Right lobe of liver (tissue), 6 donors: ENCODE measurements at regions not wholly inside any gene's neighbourhood (a gene's known extent, or its start where the extent isn't known, plus 50 kb on each side); places are given as distances from the start of the nearest gene placed in this dataset.

ENCODE experiments used
- ATAC-seq, 4 donors: fragments of 200-7000 bp; cut with Tn5 transposase; one replicate each; pipeline ENCODE4 v1.9.1; 2020; ENCODE audit warnings: mild to moderate bottlenecking in 4 of 4, moderate library complexity in 4 of 4
- DNase-seq, 3 donors: peaks; one replicate each; pipeline ENCODE4 v3.0.0-alpha.2; 2020
- H3K27ac ChIP-seq, 3 donors: fragments of 200-600 bp; one replicate each; pipeline ENCODE4 v1.8.0; 2022
- H3K27me3 ChIP-seq, 2 donors: fragments of 200-600 bp; one replicate each; pipeline ENCODE4 v1.8.0; 2022
- H3K36me3 ChIP-seq, 4 donors: fragments of 200-600 bp; sonication (generic) in 1 of 4; one replicate each; pipeline versions ENCODE4 v1.5.1 to v1.8.0; 2017 to 2022; ENCODE audit warnings: control low read depth in 1 of 4
- H3K4me1 ChIP-seq, 4 donors: fragments of 200-600 bp; sonication (generic) in 1 of 4; one replicate each; pipeline versions ENCODE4 v1.5.1 to v1.8.0; 2017 to 2022; ENCODE audit warnings: control low read depth in 1 of 4
- H3K4me3 ChIP-seq, 3 donors: fragments of 200-600 bp; one replicate each; pipeline ENCODE4 v1.8.0; 2022
- H3K9me3 ChIP-seq, 4 donors: fragments of 200-600 bp; sonication (generic) in 1 of 4; one replicate each; pipeline versions ENCODE4 v1.5.1 to v1.8.0; 2017 to 2022; ENCODE audit warnings: control low read depth in 1 of 4
- POLR2A ChIP-seq: fragments of 450-650 bp; IDR thresholded peaks from one replicate; pipeline ENCODE4 v1.6.1; 2017; ENCODE audit warnings: antibody characterized with exemption, mild to moderate bottlenecking
- WGBS: methylation state at CpG from one replicate; pipeline ENCODE4 v1.1.6; 2018; ENCODE audit warnings: low coverage, low lambda C conversion rate; ENCODE audit not compliant: insufficient coverage; ENCODE audit errors: missing lambda C conversion rate; 5-methylcytosine and 5-hydroxymethylcytosine counted together
- intact Hi-C, 2 donors: fragments of 100-400 bp; cut with DNase I; formaldehyde crosslinking; loops; one replicate each; pipeline versions ENCODE4 v1.11.2 to v1.14.1; 2022
- TF ChIP-seq, protein P1 (sequence below), 4 donors: fragments of 200-600 bp in 3 of 4; fragments of 450-650 bp in 1 of 4; IDR thresholded peaks; one replicate each; pipeline versions ENCODE4 v1.5.1 to v1.8.0; 2016 to 2022; ENCODE audit warnings: antibody characterized with exemption in 4 of 4, mild to moderate bottlenecking in 2 of 4
- donor health status: DM: no; HTN: yes; CAD: no.
- donor health status: DM: no; HTN: no; CAD: no.
- donor health status: DM: no; HTN: no; CAD: no.
- donor health status: DM: no; HTN: yes; CAD: no.
- donor health status: DM: no; HTN: yes; CAD: no.

DNA sequence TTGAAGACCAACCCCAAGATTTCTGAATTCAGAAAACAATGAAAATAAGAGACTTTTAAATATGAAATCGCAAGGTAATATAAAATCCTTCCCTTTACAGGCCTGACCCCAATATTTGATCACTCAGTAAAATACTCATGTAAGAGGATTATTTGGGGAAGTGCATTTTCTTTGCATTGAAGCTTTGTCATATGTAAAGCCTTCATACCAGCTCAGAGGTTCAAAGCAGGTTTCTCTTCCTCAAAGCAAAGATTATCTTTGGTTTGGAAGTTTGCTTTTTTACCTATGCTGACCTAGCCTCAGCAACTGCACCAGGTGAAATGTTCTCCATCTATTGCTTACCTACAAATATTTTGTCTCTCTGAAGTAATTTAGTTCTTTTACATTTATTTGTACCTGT lies 106.5 kb upstream of the PARP8 start:
- DNase-seq (no peak), ATAC-seq (no peak)
- TF ChIP-seq, protein P1, sequence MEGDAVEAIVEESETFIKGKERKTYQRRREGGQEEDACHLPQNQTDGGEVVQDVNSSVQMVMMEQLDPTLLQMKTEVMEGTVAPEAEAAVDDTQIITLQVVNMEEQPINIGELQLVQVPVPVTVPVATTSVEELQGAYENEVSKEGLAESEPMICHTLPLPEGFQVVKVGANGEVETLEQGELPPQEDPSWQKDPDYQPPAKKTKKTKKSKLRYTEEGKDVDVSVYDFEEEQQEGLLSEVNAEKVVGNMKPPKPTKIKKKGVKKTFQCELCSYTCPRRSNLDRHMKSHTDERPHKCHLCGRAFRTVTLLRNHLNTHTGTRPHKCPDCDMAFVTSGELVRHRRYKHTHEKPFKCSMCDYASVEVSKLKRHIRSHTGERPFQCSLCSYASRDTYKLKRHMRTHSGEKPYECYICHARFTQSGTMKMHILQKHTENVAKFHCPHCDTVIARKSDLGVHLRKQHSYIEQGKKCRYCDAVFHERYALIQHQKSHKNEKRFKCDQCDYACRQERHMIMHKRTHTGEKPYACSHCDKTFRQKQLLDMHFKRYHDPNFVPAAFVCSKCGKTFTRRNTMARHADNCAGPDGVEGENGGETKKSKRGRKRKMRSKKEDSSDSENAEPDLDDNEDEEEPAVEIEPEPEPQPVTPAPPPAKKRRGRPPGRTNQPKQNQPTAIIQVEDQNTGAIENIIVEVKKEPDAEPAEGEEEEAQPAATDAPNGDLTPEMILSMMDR (IDR thresholded peaks at IDR 0.05): no peak
- no peak for TF ChIP-seq POLR2A
- no peak overlapping the region for H3K27ac ChIP-seq
- 56% methylated on average over 1 of the region's 1 CpG for WGBS
- no peaks in the 10 kb centered on the region for H3K4me1 ChIP-seq
- H3K36me3 ChIP-seq: no peaks in the 10 kb centered on the region
- no peaks in the 10 kb centered on the region for H3K9me3 ChIP-seq
- intact Hi-C loops: no loop called here
- H3K27me3 ChIP-seq: no peaks in the 10 kb centered on the region
- no peak overlapping the region for H3K4me3 ChIP-seq

DNA sequence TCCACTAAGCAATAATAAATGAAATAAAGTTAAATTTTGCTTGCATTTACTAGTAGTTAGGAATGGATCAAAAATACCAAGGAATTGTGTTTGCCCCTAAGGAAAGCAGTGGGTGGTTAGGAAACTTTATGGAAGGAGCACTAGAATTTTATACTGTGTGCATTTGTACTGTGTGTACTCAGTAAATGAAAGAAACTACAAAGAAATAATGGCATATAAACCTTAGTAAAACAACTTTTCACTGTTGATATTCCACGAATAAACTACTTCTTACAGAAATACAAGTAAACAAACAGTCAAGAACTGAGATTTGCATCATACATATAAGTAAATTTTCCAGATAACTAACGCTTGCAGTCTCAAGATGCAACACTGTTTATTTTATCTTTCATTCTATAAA lies 103.7 kb upstream of the PARP8 start:
- no peaks in the 10 kb centered on the region for H3K36me3 ChIP-seq
- 46% methylated on average over 2 of the region's 2 CpGs for WGBS
- DNase-seq: no peak
- ATAC-seq: no peak
- intact Hi-C loops: no loop called here
- H3K27me3 ChIP-seq: no peaks in the 10 kb centered on the region
- H3K4me1 ChIP-seq: no peaks in the 10 kb centered on the region
- H3K4me3 ChIP-seq: no peak overlapping the region
- H3K27ac ChIP-seq: no peak overlapping the region
- no peaks in the 10 kb centered on the region for H3K9me3 ChIP-seq
- no peak for TF ChIP-seq POLR2A
- TF ChIP-seq, protein P1 (IDR thresholded peaks at IDR 0.05): no peak

DNA sequence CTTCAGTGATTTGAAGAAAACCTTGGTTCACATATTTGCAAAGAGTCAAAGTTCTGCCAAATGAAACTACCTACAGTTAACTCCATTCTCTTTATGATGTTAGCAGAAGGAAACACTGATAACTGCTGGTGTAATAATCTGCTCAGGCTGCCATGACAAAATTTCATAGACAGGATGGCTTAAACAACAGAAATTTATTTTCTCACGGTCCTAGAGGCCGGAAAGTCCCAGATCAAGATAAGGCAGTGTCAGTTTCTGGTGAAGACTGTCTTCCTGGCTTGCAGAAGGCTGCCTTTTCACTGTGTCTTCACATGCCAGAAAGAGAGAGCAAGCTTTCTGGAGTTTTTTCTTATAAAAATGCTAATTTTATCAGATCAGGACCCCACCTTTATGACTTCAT lies 102.4 kb upstream of the PARP8 start:
- Histone ChIP-seq H3K27me3 (no peaks in the 10 kb centered on the region), H3K4me3 (no peak overlapping the region), H3K27ac (no peak overlapping the region), H3K4me1 (no peaks in the 10 kb centered on the region), H3K9me3 (no peaks in the 10 kb centered on the region), H3K36me3 (no peaks in the 10 kb centered on the region)
- TF ChIP-seq, protein P1 (IDR thresholded peaks at IDR 0.05): no peak
- TF ChIP-seq POLR2A: no peak
- DNase-seq (no peak), ATAC-seq (no peak)
- intact Hi-C loops: no loop called here
- 0% methylated on average over 2 of the region's 2 CpGs for WGBS

DNA sequence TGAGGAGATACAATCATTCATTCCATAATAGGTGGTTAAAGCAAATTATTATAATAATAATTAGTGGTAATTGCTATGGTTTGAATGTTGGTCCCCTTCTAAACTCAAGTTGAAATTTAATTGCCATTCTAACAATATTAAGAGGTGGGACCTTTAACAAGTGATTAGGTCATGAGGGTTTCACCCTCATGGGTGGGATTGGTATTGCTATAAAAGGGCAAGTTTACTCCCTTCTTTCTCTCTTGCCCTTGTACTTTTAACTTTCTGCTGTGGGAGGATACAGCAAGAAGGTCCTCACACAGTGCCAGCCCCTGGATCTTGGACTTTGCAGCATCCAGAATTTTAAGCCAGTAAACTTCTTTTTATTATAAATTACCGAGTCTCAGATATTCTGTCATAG lies 101.9 kb upstream of the PARP8 start:
- DNase-seq: no peak

More for the DNA sequence above, 101.9 kb upstream of the PARP8 start:
- H3K9me3 ChIP-seq: no peaks in the 10 kb centered on the region
- H3K4me1 ChIP-seq: no peaks in the 10 kb centered on the region
- H3K4me3 ChIP-seq: no peak overlapping the region
- ATAC-seq: no peak
- H3K36me3 ChIP-seq: no peaks in the 10 kb centered on the region
- intact Hi-C loops: no loop called here
- H3K27me3 ChIP-seq: no peaks in the 10 kb centered on the region
- WGBS: 53% methylated on average over 1 of the region's 1 CpG
- H3K27ac ChIP-seq: no peak overlapping the region
- TF ChIP-seq, protein P1 (IDR thresholded peaks at IDR 0.05): no peak
- no peak for TF ChIP-seq POLR2A
